ENCODE measurements at regions not wholly inside any gene's neighbourhood (a gene's known extent, or its start where the extent isn't known, plus 50 kb on each side); places are given as distances from the start of the nearest gene placed in this dataset.
"Not testable (repeated sequence)": the region's sequence is repeated elsewhere in the genome, so short reads cannot be mapped to it uniquely, and the experiment has no call there.

DNA sequence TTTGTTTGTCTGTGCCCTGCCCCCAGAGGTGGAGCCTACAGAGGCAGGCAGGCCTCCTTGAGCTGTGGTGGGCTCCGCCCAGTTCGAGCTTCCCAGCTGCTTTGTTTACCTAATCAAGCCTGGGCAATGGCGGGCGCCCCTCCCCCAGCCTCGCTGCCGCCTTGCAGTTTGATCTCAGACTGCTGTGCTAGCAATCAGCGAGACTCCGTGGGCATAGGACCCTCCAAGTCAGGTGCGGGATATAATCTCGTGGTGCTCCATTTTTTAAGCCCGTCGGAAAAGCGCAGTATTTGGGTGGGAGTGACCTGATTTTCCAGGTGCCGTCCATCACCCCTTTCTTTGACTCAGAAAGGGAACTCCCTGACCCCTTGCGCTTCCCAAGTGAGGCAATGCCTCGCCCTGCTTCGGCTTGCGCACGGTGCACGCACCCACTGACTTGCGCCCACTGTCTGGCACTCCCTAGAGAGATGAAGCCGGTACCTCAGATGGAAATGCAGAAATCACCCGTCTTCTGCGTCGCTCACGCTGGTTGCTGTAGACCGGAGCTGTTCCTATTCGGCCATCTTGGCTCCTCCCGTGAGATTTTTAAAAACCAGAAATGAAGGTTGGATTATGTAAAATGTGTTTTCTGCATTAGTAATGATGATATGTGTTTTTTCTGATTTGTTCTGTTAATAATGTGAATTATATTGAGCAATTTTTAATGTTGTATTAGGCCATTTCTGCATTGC, 59.7 kb downstream of the CYTL1 start:
- not testable (repeated sequence) for DNase-seq

DNA sequence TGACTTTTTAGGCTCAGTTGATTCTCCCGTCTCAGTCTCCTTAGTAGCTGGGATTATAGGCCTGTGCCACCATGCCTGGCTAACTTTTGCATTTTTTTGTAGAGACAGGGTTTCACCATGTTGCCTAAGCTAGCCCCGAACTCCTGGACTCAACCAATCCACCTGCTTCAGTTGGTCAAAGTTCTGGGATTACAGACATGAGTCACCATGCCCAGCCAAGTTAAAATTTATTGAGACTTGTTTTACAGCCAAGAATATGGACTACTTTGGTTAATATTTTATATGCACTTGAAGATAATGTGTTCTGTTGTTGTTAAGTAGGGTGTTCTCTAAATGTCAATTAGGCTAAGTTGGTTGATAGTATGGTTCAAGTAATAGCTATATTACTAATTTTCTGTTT, 58.7 kb downstream of the CYTL1 start:
- intact Hi-C loops (cut with DNase I), result no loop called here
- DNase-seq, result no peak

More for the DNA sequence above, 59.7 kb downstream of the CYTL1 start:
- intact Hi-C loops (cut with DNase I), result not testable (repeated sequence)

DNA sequence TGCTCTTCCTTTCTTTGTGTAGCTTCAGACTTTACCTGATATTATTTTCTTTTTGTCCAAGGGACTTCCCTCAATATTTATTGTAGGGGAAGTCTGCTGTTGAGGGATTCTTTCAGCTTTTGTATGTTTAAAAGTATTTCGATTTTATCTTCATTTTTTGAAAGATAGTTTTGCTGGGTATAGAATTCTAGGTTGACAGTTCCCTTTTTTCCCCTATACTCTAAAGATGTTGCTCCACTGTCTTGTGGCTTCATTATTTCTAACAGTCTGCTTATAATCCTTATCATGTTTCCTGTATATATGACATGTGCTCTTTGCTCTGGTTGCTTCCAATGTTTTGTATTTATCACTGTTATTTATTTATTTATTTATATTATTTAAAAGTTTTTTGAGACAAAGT, 57.3 kb downstream of the CYTL1 start:
- DNase-seq, result no peak
- intact Hi-C loops (cut with DNase I), result no loop called here

DNA sequence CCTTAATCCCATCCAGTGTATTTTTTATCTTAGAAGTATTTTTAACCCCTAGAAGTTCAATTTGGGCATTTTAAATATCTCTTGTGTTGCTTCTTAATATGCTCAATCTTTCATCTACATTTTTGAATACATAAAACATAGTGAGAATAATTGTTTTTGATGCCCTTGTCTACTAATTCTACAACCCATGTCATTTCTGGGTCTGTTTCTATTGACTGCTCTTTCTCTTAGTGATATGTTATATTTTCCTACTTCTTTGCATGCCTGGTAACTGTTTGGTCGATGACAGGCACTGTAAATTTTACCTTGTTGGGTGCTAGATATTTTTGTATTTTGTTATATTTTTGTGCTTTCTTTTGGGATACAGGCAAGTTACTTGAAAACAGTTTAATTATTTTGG, 56.3 kb downstream of the CYTL1 start:
- intact Hi-C loops (cut with DNase I), result no loop called here
- no peak for DNase-seq

All from posterior cingulate gyrus (tissue), 11 donors.